DND-41 (cell line): ENCODE measurements at regions not wholly inside any gene's neighbourhood (a gene's known extent, or its start where the extent isn't known, plus 50 kb on each side); places are given as distances from the start of the nearest gene placed in this dataset.

Experiments used
- ATAC-seq: fragments of 200-7000 bp; cut with Tn5 transposase; 3 replicates; pipeline ENCODE4 v1.9.1; 2021; ENCODE audit warnings: low read depth; ENCODE audit not compliant: insufficient read depth
- DNase-seq: peaks from one replicate; pipeline ENCODE4 v3.0.0-alpha.2; 2020
- H2AFZ ChIP-seq: 2 replicates; pipeline ENCODE4 v1.6.0; 2012; ENCODE audit warnings: low read depth, low read length
- H3K27ac ChIP-seq: 2 replicates; pipeline ENCODE4 v1.5.1; 2012; ENCODE audit warnings: low read length, inconsistent platforms
- H3K27me3 ChIP-seq: fragments of 200-600 bp; sonication (generic); 2 replicates; pipeline ENCODE4 v1.6.0; 2012; ENCODE audit warnings: low read length, mild to moderate bottlenecking, inconsistent platforms; ENCODE audit not compliant: insufficient read depth, poor library complexity
- H3K36me3 ChIP-seq: 2 replicates; pipeline ENCODE4 v1.5.1; 2012; ENCODE audit warnings: low read length, inconsistent platforms; ENCODE audit not compliant: insufficient read depth
- H3K4me1 ChIP-seq: 2 replicates; pipeline ENCODE4 v1.5.1; 2012; ENCODE audit warnings: mild to moderate bottlenecking, low read length; ENCODE audit not compliant: insufficient read depth
- H3K4me2 ChIP-seq: 2 replicates; pipeline ENCODE4 v1.6.0; 2012; ENCODE audit warnings: mild to moderate bottlenecking, moderate library complexity, low read length, inconsistent platforms; ENCODE audit not compliant: insufficient read depth
- H3K4me3 ChIP-seq, 2 experiments: fragments of 200-600 bp in 1 of 2; shearing (Covaris generic) in 1 of 2; 2 replicates each; pipeline ENCODE4 v1.5.1; 2012 to 2016; ENCODE audit warnings: inconsistent platforms in 2 of 2, low read length in 2 of 2, mild to moderate bottlenecking in 2 of 2, low read depth in 1 of 2, moderate library complexity in 1 of 2
- H3K79me2 ChIP-seq: 2 replicates; pipeline ENCODE4 v1.6.0; 2012; ENCODE audit warnings: low read length, inconsistent platforms; ENCODE audit not compliant: insufficient read depth
- H3K9ac ChIP-seq: 2 replicates; pipeline ENCODE4 v1.6.0; 2012; ENCODE audit warnings: low read depth, mild to moderate bottlenecking, inconsistent platforms, low read length, moderate library complexity
- H3K9me3 ChIP-seq: 2 replicates; pipeline ENCODE4 v1.5.1; 2012; ENCODE audit warnings: low read length, moderate library complexity, mild to moderate bottlenecking, inconsistent platforms; ENCODE audit not compliant: insufficient read depth, severe bottlenecking
- H4K20me1 ChIP-seq: 2 replicates; pipeline ENCODE4 v1.6.0; 2012; ENCODE audit warnings: low read length; ENCODE audit not compliant: insufficient read depth
- CTCF ChIP-seq: IDR thresholded peaks from 2 replicates; pipeline ENCODE4 v1.5.1; 2012; ENCODE audit warnings: borderline replicate concordance, low read length, moderate library complexity, mild to moderate bottlenecking; ENCODE audit not compliant: poor library complexity, severe bottlenecking; ENCODE audit errors: extremely low read depth
- EZH2 ChIP-seq: IDR thresholded peaks from 3 replicates; pipeline ENCODE4 v1.6.1; 2012; ENCODE audit warnings: borderline replicate concordance, low read depth, mild to moderate bottlenecking, moderate library complexity, low read length, inconsistent platforms; ENCODE audit not compliant: severe bottlenecking

- no peaks in the 10 kb centered on the region for H3K27me3 ChIP-seq
- no peaks in the 10 kb centered on the region for H4K20me1 ChIP-seq
- H3K4me2 ChIP-seq: no peak overlapping the region
- no peaks in the 10 kb centered on the region for H3K9me3 ChIP-seq
- H3K27ac ChIP-seq: no peak overlapping the region
- TF ChIP-seq EZH2 (no peak), CTCF (no peak)
- no peaks in the 10 kb centered on the region for H3K4me1 ChIP-seq
- H3K79me2 ChIP-seq: no peaks in the 10 kb centered on the region
- ATAC-seq (no peak), DNase-seq (no peak)
- H3K9ac ChIP-seq: no peak overlapping the region
- H3K36me3 ChIP-seq: no peaks in the 10 kb centered on the region
- H3K4me3 ChIP-seq: no peak overlapping the region
- no peak overlapping the region for H2AFZ ChIP-seq
These were observed 150.5 kb downstream of the PTPN20 start for GRCh38 chr10:47061776-47062175.

- TF ChIP-seq CTCF (peak; percentile 45), EZH2 (no peak)
- DNase-seq: no peak
- Histone ChIP-seq H3K4me1 (no peaks in the 10 kb centered on the region), H3K9ac (no peak overlapping the region), H3K27me3 (no peaks in the 10 kb centered on the region), H3K79me2 (no peaks in the 10 kb centered on the region), H2AFZ (no peak overlapping the region), H3K4me3 (no peak overlapping the region), H3K4me2 (no peak overlapping the region), H3K27ac (no peak overlapping the region), H4K20me1 (no peaks in the 10 kb centered on the region), H3K36me3 (no peaks in the 10 kb centered on the region), H3K9me3 (no peaks in the 10 kb centered on the region)
- no peak for ATAC-seq
These were observed 151.4 kb downstream of the PTPN20 start for GRCh38 chr10:47062441-47063200.

GRCh38 chr10:47063858-47064257, 152.6 kb downstream of the PTPN20 start:
- TF ChIP-seq CTCF (no peak), EZH2 (no peak)
- Histone ChIP-seq H3K36me3 (no peaks in the 10 kb centered on the region), H3K4me2 (no peak overlapping the region), H3K4me1 (no peaks in the 10 kb centered on the region), H3K9ac (no peak overlapping the region), H2AFZ (no peak overlapping the region), H3K79me2 (no peaks in the 10 kb centered on the region), H4K20me1 (no peaks in the 10 kb centered on the region), H3K27ac (no peak overlapping the region), H3K4me3 (no peak overlapping the region), H3K9me3 (no peaks in the 10 kb centered on the region), H3K27me3 (no peaks in the 10 kb centered on the region)
- DNase-seq: no peak
- no peak for ATAC-seq
